HK-2 (cell line): ENCODE measurements at regions not wholly inside any gene's neighbourhood (a gene's known extent, or its start where the extent isn't known, plus 50 kb on each side); places are given as distances from the start of the nearest gene placed in this dataset.

Experiments
- DNase-seq: peaks from one replicate; pipeline ENCODE4 v3.0.0-alpha.2; 2018; ENCODE audit not compliant: unreplicated experiment

DNA sequence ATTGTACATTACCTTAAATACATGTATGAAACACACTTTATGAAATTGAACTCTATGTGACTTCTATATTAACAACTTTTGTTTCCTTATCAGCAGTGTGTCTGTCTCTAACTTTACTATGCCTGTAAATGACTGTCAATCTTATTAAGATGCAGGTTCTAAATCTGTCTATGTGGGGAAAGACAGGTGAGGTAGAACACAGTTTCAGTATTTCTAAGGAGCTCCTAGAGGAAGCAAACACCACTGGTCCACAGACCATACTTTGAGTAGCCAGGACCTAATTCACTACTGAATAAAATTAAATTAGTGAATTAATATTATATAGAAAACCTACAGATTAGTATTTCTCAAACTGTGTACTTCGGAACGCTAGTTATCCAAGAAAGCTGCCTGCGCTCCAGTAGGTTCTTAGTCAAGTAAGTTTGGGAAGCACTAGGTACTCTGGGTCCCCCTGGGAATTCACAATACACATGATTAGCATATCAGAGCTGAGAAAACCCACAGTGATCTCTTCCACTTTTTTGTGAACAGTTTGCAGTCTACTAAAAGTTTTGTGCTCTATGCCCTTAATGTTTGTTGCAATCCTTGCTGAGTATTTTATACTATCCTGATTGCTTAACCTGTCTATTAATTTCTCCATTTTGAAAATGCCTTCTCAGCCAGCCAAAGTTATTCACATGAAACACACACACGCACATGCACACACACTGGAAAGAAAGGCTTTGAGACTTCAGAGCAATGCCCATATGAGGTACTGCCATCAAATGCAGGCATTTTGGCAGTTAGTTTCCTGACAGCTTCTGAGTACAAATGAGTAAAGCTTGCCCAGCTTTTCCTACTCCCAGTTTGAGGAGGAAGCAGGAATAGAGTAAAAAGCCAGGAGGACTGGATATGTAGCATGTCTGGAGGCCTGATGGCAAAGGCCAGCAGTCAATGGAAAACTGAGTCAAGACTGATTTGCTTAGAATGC lies 133.6 kb upstream of the CPEB2 start:
- no peak for DNase-seq

DNA sequence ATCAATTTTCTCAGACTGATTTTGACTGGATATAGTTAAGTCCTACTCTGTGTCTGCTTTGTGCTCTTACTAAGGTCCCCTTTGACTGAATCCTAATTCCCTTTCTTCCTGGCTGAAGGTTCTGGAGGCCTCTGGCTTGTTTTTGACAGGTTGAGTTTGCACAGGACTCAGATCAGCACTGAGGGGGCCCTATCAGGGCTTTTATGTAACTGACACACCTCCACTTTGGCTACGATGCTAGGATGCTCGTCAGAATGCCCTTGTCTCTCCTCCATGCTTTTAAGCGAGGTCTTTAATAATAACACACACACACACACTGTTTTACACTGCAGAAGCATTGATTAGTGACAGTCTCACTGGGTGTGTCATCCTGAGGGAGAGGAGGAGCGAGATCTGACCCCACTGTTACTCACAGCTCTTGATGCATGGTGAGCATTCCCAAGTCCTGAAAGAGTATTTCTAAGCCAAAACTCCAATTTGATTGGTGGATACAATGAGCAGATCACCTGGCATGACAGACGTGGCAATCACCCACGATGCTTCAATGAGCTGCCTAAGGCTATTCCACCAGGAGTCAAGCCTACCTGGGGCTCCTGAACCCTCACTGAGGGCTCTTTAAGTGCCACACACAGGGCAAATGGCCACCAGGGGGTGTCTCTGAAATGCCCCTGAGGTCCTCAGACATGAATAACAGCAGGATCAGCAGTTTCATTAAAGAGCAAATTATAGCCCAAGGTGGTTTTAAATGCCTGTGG lies 130.4 kb upstream of the CPEB2 start:
- peak; percentile 10 for DNase-seq

DNA sequence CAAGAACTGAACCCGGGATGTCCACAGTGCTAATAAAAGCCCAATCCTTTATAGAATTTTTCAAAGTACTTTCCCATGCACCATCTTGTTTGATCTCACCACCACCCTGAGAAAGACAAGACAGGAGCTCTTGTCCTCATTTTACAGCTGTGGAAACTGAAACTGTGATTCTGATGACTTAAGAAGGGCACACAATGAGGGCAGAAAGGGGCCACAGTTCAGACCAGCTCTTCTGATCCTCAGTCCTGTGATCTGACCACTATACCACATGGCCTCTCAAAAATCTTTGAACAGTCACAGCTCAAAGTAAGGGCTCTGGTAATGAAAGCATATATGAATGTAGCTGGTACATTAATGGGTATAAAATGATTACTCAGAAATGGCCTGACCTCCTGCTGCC lies 127.3 kb upstream of the CPEB2 start:
- no peak for DNase-seq

DNA sequence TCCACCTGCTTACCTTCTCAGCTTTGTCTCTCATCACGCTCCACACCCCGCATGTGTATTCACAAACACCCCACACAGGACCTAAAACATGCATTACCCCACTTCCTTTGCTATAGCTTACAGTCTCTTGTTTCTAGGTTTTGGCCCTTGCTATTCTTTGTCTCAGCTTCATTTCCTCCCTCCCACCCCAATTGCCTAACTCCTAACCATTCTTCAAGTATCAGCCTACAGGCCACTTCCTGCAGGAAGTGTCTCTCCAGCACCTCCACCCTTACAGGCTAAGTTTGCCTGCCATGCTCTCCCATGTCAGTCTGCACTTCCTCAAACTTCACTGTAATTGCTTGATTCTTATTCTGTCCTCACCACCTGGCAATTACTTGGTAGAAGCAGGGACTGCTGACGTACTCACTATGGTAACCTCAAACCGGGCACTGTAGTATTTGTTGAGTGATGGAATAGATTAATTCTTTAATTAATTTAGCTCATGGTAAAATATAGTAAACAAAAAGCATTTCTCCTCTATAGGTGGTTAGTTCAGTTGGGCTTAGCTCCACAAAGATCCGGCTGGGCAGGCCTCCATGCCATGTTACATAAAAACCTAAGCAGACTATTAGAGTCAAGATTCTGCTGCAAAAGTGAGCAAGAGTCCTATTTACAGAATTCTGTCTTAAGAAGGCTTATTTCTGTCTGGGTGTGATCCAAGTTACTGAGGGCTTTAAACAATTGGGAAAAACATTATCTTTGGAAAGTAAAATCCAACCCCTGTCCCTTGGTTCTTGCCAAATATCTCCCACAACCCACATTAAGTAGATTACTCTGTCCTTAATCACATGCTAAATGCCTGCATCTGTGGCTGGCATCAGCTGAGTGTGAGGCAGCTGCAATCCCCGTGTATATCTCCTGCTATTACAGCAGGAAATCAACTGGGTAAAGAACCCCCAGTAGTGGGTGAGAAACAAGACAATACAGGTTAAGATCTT lies 124.7 kb upstream of the CPEB2 start:
- no peak for DNase-seq

DNA sequence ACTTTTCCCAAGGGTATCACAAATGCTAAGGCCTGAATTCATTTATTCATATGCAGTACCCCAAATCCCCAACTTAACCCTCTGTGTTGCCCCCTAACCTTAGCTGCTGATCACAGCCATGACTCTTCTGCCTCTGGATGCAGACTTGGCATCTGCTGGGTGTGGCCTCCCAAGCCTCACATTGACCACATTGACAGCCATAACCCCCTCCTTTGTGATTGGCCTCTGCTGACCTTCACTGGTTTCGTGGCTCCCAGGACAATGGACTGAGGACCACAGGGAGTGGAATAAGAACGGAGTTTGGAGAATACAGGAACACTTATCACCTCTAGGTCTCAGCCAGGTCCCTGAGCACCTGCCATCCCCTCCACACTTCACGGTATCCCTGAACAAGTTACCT lies 123.6 kb upstream of the CPEB2 start:
- DNase-seq, result no peak

DNA sequence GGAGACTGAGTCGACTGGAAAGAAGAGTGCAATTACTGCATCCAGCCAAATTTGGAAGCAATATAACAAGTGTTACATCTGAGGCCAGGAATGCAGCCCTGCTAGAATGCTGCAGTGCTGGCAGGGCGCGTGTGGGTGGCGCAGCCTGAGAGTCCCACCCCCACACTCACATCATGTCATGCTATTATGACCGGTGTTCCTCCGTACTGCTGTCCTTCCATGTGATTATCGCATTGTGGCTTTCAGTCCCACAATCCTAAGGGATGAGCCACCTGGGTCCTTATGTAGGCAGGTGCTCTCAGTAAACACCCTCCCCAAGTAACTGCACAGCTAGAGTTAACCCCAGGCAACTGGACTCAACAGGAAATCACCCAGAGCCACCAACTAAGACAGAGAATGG lies 122.6 kb upstream of the CPEB2 start:
- DNase-seq, result no peak

DNA sequence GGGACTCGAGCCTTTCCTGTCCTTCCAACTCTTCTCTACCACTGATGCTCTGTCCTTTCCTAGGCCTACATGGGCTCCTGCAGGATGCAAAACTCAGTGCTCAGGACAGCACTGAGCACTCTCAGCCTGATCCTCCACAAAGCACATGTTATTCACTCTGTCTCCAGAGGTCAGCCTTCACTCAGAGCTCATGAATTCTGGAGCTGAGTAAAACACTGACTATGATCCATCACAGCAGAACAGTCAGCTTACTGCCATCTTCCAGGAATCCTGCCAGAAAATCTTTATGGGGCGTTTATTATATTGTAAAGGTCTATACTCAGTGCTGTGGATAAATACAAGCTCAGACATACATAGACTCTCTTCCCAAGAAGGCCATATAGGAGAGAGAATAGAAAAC lies 121.5 kb upstream of the CPEB2 start:
- DNase-seq, result no peak

DNA sequence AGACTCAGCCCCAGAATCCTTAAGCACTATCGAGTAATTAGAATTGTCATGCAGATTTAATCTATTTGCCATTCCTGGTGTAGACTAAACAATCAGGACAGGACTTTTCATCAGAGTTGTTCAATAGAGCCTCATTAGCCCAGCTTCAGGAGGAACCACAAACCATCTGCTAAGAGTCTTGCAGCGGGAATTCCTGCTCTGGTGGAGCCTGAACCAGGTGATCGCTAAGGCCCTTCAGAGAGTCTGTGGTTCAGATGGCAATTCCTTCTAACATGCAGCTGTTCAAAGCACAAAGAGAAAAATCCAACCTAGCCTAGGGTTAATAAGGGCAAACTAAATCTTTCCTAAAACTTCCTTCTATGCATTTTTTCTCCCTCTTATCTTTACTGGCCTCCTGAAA lies 119.1 kb upstream of the CPEB2 start:
- no peak for DNase-seq

DNA sequence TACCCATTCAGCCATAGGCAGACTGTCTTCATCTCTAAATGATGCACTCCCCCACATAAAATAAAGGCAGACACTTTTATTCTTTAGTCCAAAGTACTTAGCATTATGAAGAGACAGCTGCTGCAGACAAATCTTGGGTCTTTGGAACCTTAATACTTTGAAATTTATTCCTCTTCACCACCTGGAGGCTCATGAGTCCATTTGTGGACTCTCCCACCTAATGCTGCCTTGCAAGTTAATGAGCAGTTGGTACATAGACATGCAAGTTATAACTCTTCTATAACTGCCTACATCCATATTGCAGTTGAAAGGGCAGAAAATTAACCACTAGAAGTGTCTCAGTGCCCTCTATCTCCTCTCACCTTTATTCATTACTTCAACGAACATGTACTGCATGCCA lies 118.6 kb upstream of the CPEB2 start:
- no peak for DNase-seq

DNA sequence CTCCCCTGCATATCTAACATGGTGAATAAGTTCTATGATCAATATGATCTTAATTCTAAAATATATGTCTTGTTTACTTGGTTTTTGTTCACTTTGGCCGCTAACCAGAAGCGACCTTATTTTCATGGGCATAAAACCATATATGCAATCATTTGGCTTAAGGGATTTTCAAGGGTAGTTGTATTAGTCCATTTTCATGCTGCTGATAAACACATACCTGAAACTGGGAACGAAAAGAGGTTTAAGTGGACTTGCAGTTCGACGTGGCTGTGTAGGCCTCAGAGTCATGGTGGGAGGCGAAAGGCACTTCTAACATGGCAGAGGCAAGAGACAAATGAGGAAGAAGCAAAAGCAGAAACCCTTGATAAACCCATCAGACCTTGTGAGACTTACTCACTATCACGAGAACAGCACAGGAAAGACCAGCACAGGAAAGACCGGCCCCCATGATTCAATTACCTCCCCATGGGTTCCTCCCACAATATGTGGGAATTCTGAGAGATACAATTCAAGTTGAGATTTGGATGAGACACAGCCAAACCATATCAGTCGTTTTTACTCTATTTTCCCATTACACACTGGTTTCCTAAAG lies 114.3 kb upstream of the CPEB2 start:
- no peak for DNase-seq

DNA sequence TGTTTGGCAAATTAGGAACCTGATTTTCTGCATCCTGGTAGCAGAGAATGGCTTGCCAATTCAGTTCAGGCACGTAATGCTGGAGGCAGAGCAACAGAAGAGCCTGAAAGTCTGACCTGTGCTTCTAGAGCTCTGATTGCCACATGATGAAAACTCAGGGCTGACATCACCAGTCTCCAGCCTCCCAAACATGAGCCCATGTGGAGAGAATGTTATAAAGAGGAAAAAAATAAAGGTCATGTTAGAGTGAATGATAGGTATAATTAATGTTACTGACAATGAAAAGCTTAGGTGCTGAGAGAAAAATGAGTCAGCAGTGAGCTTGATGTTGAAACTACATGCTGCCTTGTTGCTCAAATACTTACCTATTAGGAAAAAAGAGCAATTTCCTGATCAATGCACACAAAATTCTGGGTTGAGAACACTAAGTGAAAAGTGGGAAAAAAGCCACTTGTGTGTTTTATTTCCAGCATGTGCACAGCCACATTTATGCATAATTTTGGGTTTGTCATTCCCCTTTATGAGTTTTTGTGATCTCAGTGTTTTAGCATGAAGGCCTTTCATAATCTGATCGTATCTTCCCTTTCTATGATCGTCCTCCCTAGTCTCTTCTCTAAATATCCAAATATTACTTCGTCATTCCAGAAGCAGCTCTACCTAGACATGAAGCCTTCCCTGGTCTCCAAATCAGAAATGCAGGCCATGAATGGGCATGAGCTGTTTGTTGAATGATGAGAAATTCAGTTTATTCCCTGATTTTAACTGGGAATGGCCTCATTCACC lies 113.3 kb upstream of the CPEB2 start:
- DNase-seq, result no peak

DNA sequence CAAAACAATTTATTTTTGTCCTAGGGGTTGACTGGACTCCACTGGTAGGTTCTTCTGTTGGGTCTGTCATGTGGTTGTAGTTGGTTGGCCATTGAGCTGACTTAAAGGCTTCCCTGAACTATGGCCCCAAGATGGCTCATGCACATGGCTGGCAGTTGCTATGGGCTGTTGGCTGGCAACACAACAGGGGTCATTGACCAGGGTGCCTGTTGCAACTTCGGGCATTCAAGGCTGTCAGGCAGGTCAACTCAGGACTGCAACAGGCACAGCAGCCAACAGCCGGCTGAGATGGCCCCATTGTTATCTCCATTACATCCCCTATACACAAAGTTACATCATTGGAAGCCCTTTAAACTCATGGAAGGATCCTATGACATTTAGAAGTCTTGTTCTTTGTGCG lies 109.7 kb upstream of the CPEB2 start:
- no peak for DNase-seq

DNA sequence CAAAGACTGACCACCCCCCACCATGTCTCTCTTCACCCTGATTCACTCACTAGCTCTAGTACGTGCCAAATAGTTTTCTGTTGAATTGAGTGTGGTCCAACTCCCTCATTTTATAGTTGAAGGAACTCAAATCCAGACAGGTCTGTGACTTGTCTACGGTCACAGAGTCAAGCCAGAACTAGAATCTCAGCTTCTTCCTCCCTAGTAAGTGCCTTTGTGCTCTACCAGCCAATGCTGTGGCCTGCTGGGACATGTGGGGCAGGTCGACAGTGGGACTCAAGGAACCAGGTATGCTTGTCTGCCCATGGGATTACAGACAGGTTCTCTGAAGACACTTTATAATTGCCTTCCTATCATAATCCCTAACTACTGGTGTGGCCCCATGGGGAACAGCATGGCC lies 108.6 kb upstream of the CPEB2 start:
- no peak for DNase-seq

DNA sequence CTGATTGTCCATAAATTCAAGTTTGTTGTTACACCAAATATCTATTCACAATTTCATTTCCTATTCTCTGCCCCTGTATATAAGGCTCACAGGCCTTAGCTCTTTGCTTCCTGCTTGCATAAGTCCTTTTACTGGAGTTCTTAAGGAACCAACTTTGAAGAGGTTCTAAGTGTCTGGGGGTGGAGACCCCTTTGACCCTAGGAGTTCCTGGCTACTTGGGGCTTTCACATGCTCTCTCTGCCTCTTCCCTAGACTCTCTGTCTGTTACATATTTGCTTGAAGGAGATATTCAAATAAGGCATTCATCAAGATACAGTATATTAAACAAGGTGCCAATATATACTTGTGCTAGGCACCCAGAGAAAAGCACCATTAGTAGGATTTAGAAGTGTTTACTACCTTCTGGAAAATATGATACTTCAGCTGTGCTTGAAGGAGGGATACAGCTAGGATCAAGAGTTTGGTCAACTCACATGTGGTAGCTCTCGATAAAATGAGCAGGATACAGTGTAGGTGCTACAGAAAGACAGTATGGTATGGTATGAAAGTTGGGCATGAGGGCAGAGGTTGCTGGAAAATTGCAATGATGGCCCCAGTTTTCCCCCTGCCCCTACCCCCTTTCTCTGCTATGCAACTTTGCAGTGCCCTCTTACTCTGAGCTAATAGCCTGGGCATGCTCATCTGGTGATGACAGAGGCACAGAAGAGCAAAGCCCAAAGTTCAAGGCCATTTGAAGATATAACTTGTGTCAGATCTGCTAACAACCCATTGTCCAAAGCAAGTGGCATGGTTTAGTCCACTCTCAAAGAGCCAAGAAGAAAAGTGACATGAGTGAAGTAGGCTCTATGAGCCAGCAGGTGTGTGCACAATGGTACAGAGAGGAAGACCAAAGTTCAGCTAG lies 107.6 kb upstream of the CPEB2 start:
- no peak for DNase-seq

DNA sequence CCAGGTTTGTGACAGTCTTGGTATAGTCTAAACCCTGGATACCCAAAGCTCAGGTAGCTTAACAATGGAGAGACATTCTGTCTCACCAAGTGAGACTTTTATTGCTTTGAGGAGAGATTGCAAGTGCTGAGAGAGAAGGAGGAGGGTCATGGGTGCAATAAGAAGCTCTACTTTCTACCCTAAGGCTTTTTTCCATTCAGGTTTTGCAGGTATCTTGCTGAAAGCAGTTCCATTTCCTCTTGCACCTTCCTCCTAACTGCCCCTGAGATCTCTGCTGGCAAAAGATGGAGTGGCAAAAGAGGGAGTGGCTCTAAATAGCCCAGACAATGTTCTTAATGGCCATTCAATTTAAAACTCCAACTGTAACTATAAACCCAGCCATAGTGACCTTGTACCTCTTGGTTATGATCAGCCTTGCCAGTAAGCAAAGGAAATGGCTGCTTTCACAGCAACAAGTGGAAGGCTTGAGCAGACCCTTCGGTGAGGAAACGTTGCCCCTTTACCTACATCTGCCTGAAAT lies 105.6 kb upstream of the CPEB2 start:
- DNase-seq, result no peak

DNA sequence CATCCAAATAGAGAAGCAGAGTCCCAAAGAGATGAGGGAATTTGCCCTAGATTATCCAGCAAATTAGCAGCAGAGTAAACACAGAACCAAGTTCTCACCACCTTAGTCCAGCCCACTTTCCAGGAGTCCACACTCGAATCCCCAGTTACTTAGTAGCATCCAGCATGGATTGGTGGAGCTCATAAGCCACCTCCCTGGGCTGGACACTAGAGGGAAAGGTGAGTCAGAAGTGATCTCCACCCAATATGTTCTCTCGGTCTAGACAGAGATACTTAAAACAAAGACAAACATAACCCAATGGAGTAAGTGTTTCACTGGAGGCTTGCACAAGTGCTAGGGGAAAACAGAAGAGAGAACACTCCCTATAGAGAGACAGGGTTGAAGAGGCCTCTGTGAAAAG lies 105.1 kb upstream of the CPEB2 start:
- no peak for DNase-seq

DNA sequence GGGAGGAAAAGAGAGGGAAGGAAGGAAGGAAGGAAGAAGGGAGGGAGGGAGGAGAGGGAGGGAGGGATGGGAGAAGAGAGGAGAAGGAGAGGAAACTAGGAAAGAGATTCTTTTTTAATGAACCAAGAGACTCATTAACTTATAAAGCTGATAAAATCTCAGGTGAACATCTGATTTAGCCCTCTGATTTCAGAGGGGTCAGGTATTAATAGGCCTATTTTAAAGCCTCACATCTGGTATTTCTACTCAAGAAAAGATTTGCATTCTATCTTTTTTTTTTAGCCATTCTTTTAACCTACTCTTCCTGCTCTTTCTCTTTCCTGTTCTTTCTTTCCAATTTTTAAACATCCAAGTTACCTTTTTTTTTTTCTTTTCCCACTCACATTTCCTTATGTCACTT lies 103.3 kb upstream of the CPEB2 start:
- no peak for DNase-seq

DNA sequence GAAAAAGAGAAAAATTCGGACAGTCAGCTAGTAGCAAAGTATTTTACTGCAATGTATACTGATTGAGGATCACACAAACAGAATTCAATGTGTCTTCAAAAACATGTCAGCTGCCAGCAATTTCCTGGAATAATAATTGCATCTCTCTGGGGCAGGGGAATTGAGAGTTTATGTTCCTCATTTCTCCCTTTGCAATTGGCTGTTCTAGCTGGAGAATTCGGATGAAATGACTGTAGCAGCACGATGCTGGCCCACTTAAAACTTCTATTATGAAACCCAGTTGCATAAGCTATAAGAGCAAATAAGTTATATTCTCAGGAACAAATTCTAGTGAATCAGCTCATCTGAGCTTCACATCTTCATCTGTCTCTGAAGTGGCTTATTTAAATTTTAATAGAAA lies 99.9 kb upstream of the CPEB2 start:
- DNase-seq, result no peak

DNA sequence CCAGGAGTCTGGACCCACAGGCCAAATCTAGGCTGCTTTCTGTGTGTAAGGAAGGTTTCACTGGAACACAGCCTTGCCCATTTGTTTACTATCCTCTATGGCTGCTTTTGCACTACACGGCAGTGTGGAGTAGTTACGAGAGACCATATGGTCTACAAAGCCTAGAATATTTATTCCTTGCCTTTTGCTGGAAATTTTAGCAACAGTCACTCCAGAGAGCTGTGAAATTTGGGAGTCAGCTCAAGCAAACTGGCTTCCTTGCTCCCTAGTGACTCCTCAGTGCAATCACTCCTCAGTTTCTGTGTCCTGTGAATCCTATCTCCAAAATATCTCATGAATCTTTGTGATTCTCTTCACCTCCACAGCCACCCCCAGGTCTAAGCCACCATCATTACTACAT lies 99.0 kb upstream of the CPEB2 start:
- no peak for DNase-seq
